ENCODE measurements at regions not wholly inside any gene's neighbourhood (a gene's known extent, or its start where the extent isn't known, plus 50 kb on each side); places are given as distances from the start of the nearest gene placed in this dataset.

- DNase-seq (ENCODE audit: low spot score) = no peak
Measured at GRCh38 chr2:222146488-222146887, 152.3 kb downstream of the PAX3 start.

- no peak for DNase-seq (ENCODE audit: low spot score)
Measured at GRCh38 chr2:222142027-222142426, 156.8 kb downstream of the PAX3 start.

GRCh38 chr2:222136106-222136630 is 162.6 kb downstream of the PAX3 start:
- no peak for DNase-seq (ENCODE audit: low spot score)

GRCh38 chr2:222134654-222135053 is 164.1 kb downstream of the PAX3 start:
- DNase-seq (ENCODE audit: low spot score) = no peak

GRCh38 chr2:222133897-222134296 is 164.9 kb downstream of the PAX3 start:
- no peak for DNase-seq (ENCODE audit: low spot score)

- DNase-seq (ENCODE audit: low spot score) = no peak
Measured at GRCh38 chr2:222130855-222131254, 167.9 kb downstream of the PAX3 start.

GRCh38 chr2:222127660-222128059 is 171.1 kb downstream of the PAX3 start:
- DNase-seq (ENCODE audit: low spot score) = no peak

- no peak for DNase-seq (ENCODE audit: low spot score)
Measured at GRCh38 chr2:222120933-222121332, 177.9 kb downstream of the PAX3 start.

- DNase-seq (ENCODE audit: low spot score) = no peak
Measured at GRCh38 chr2:222115296-222115695, 183.5 kb downstream of the PAX3 start.

- DNase-seq (ENCODE audit: low spot score) = no peak
Measured at GRCh38 chr2:222108957-222109585, 189.7 kb downstream of the PAX3 start.

- DNase-seq (ENCODE audit: low spot score) = no peak
Measured at GRCh38 chr2:222108497-222108896, 190.3 kb downstream of the PAX3 start.

- DNase-seq (ENCODE audit: low spot score) = no peak
Measured at GRCh38 chr2:222105046-222105445, 193.8 kb downstream of the PAX3 start.

GRCh38 chr2:222102575-222103349 is 196.0 kb downstream of the PAX3 start:
- DNase-seq (ENCODE audit: low spot score) = no peak

- DNase-seq (ENCODE audit: low spot score) = no peak
Measured at GRCh38 chr2:222100704-222101699, 197.8 kb downstream of the PAX3 start.

- DNase-seq (ENCODE audit: low spot score) = no peak
Measured at GRCh38 chr2:222088561-222088960, 210.2 kb downstream of the PAX3 start.

GRCh38 chr2:222087998-222088397 is 210.8 kb downstream of the PAX3 start:
- no peak for DNase-seq (ENCODE audit: low spot score)

- no peak for DNase-seq (ENCODE audit: low spot score)
Measured at GRCh38 chr2:222082201-222082600, 216.6 kb downstream of the PAX3 start.

GRCh38 chr2:222080141-222080540 is 218.7 kb downstream of the PAX3 start:
- no peak for DNase-seq (ENCODE audit: low spot score)

- DNase-seq (ENCODE audit: low spot score) = no peak
Measured at GRCh38 chr2:222076973-222077690, 221.7 kb downstream of the PAX3 start.

GRCh38 chr2:222074674-222075073 is 224.1 kb downstream of the PAX3 start:
- DNase-seq (ENCODE audit: low spot score) = no peak

GRCh38 chr2:222071911-222072310 is 226.9 kb downstream of the PAX3 start:
- DNase-seq (ENCODE audit: low spot score) = no peak

- DNase-seq (ENCODE audit: low spot score) = no peak
Measured at GRCh38 chr2:222064286-222064685, 234.5 kb downstream of the PAX3 start.
